Endothelial cell (in vitro differentiated cells): ENCODE measurements at regions not wholly inside any gene's neighbourhood (a gene's known extent, or its start where the extent isn't known, plus 50 kb on each side); places are given as distances from the start of the nearest gene placed in this dataset.
"Not testable (repeated sequence)": the region's sequence is repeated elsewhere in the genome, so short reads cannot be mapped to it uniquely, and the experiment has no call there.

Experiments
- DNase-seq: peaks from one replicate; pipeline ENCODE4 v3.0.0; 2021; ENCODE audit warnings: low spot score
- H3K27ac Mint-ChIP-seq: one replicate; pipeline ENCODE4 v1.8.0; 2021; ENCODE audit warnings: mixed read lengths, inconsistent platforms; ENCODE audit not compliant: unreplicated experiment
- H3K27me3 Mint-ChIP-seq: one replicate; pipeline ENCODE4 v1.8.0; 2021; ENCODE audit warnings: mild to moderate bottlenecking, moderate library complexity, mixed read lengths, inconsistent platforms; ENCODE audit not compliant: unreplicated experiment
- H3K36me3 Mint-ChIP-seq: one replicate; pipeline ENCODE4 v1.8.0; 2021; ENCODE audit warnings: mild to moderate bottlenecking, low read depth, mixed read lengths, inconsistent platforms; ENCODE audit not compliant: unreplicated experiment
- H3K4me1 Mint-ChIP-seq: one replicate; pipeline ENCODE4 v1.8.0; 2021; ENCODE audit warnings: mild to moderate bottlenecking, mixed read lengths, inconsistent platforms; ENCODE audit not compliant: unreplicated experiment
- H3K4me3 Mint-ChIP-seq: one replicate; pipeline ENCODE4 v1.8.0; 2021; ENCODE audit warnings: mild to moderate bottlenecking, mixed read lengths, inconsistent platforms; ENCODE audit not compliant: unreplicated experiment
- H3K9me3 Mint-ChIP-seq: one replicate; pipeline ENCODE4 v1.8.0; 2021; ENCODE audit warnings: mixed read lengths, inconsistent platforms; ENCODE audit not compliant: unreplicated experiment
- TF ChIP-seq, protein P1 (sequence below): fragments of 200-600 bp; sonication (generic); IDR thresholded peaks from one replicate; pipeline ENCODE4 v1.5.0; 2021; ENCODE audit warnings: antibody characterized with exemption; ENCODE audit not compliant: unreplicated experiment

DNA sequence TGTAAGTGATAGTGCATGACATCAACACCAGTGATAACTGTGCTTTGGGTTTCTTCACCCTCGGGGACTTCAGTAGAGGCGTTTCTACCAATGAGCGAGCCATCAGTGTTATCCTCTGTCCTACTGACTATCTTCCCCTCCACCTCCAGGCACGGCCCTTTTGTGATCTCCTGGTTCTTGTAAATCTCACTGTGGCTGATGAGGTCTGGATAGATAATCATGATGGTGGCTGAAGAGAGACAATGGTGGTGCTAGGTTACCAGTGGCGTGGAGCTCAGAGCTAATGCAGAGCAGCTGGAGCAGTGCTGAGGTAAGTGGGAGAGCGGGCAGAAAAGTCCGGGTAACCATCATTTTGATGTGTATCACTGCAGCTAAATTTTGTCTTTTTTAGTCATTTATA is 816.6 kb downstream of the GLUD2 start:
- Mint-ChIP-seq H3K27me3 (no peaks in the 10 kb centered on the region), H3K36me3 (no peaks in the 10 kb centered on the region), H3K9me3 (no peaks in the 10 kb centered on the region), H3K27ac (no peak overlapping the region), H3K4me3 (no peak overlapping the region), H3K4me1 (no peaks in the 10 kb centered on the region)
- TF ChIP-seq, protein P1, sequence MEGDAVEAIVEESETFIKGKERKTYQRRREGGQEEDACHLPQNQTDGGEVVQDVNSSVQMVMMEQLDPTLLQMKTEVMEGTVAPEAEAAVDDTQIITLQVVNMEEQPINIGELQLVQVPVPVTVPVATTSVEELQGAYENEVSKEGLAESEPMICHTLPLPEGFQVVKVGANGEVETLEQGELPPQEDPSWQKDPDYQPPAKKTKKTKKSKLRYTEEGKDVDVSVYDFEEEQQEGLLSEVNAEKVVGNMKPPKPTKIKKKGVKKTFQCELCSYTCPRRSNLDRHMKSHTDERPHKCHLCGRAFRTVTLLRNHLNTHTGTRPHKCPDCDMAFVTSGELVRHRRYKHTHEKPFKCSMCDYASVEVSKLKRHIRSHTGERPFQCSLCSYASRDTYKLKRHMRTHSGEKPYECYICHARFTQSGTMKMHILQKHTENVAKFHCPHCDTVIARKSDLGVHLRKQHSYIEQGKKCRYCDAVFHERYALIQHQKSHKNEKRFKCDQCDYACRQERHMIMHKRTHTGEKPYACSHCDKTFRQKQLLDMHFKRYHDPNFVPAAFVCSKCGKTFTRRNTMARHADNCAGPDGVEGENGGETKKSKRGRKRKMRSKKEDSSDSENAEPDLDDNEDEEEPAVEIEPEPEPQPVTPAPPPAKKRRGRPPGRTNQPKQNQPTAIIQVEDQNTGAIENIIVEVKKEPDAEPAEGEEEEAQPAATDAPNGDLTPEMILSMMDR, result no peak
- no peak for DNase-seq

DNA sequence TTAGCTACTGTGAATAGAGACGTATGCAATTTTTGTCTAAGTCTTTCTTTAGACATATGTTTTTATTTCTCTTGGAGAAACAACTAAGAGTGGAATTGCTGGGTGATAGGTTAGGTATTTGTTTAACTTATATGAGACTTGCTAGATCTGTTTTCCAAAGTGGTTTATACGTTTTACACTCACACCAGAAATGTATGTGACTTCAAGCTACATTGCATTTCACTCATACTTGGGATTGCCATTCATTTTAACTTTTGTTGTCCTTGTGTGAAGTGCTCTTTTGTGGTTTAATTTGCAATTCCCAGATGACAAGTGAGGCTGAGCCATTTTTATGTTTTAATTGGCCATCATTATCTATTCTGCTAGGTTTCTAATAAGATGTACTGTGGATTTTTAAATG is 817.2 kb downstream of the GLUD2 start:
- TF ChIP-seq, protein P1, result no peak
- no peak overlapping the region for H3K27ac Mint-ChIP-seq
- H3K9me3 Mint-ChIP-seq, result no peaks in the 10 kb centered on the region
- no peaks in the 10 kb centered on the region for H3K36me3 Mint-ChIP-seq
- no peaks in the 10 kb centered on the region for H3K4me1 Mint-ChIP-seq
- no peak overlapping the region for H3K4me3 Mint-ChIP-seq
- DNase-seq, result no peak
- no peaks in the 10 kb centered on the region for H3K27me3 Mint-ChIP-seq

DNA sequence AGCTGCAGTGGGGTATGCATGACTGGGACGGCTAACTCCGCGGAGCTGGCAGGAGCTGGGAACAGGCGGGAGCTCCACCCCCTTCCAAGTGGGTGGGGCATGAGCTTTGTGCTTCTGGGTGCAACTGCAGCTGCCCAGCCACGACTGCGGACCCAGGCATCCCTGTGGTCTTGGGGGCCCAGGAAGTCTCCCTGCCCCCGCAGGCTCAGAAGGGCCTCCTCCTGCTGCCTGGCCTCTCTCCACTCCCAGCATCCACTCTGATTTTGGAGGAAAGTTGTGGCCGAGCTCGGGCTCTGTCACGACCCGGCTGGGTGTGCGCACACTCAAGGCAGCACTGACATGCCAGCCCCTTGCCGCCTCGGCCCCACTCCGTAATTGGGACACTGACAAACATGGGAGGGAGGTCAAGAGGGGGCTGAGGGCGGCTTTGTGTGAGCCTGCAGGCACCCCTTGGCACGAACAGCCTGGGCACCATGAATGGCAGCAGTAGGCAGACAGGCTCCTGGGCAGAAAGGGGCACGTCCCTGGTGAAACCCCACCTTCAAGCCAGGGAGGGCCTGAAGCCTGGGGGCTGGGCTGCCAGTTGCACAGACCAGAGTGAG is 822.6 kb downstream of the GLUD2 start:
- no peak overlapping the region for H3K27ac Mint-ChIP-seq
- H3K27me3 Mint-ChIP-seq, result no peaks in the 10 kb centered on the region
- H3K9me3 Mint-ChIP-seq, result no peaks in the 10 kb centered on the region
- H3K36me3 Mint-ChIP-seq, result no peaks in the 10 kb centered on the region
- DNase-seq, result no peak
- H3K4me3 Mint-ChIP-seq, result no peak overlapping the region
- no peaks in the 10 kb centered on the region for H3K4me1 Mint-ChIP-seq
- TF ChIP-seq, protein P1, result no peak

DNA sequence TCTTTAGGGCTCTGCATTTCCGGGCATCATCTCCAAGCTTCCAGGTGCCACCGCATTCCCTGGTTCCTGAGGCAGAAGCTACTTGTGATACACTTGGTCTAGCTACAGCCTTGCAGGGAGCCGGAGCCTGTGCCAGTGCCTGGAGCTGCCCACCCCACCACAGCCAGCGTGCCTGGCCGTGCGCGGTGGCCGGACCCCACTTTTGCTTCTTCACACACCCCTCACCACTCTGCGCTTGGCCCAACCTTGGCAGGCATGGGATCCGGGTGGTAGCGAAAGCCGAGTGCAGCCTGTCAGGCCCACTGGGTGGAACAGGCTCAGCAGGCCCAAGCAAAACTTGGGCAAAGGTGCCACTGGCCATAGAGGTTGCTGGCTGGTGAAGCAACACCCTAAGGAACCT is 823.7 kb downstream of the GLUD2 start:
- TF ChIP-seq, protein P1, result no peak
- H3K4me3 Mint-ChIP-seq, result no peak overlapping the region
- no peak for DNase-seq
- H3K36me3 Mint-ChIP-seq, result no peaks in the 10 kb centered on the region
- no peaks in the 10 kb centered on the region for H3K27me3 Mint-ChIP-seq
- no peaks in the 10 kb centered on the region for H3K4me1 Mint-ChIP-seq
- no peak overlapping the region for H3K27ac Mint-ChIP-seq
- no peaks in the 10 kb centered on the region for H3K9me3 Mint-ChIP-seq

DNA sequence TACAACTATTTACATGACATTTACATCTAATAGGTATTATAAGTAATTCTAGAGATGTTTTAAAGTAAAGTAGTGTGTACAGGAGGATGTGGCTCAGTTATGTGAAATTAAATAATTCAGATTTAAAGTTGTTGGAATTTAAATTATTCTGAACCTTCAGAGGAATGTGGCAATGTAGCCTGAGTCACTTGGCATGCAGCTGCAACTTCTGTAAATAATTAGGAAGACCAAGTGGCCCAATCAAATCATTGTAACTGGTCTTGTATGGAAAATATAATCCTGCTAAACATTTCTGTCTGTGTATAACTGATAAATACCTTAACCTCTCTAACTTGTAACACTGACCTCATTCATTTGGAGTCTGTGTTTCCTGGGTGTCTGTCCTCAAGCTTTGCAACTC is 828.9 kb downstream of the GLUD2 start:
- H3K9me3 Mint-ChIP-seq, result no peaks in the 10 kb centered on the region
- H3K36me3 Mint-ChIP-seq, result no peaks in the 10 kb centered on the region
- DNase-seq, result no peak
- H3K4me3 Mint-ChIP-seq, result no peak overlapping the region
- TF ChIP-seq, protein P1, result no peak
- peaks cover 3% of the 10 kb centered on the region for H3K27me3 Mint-ChIP-seq
- no peak overlapping the region for H3K27ac Mint-ChIP-seq
- no peaks in the 10 kb centered on the region for H3K4me1 Mint-ChIP-seq

DNA sequence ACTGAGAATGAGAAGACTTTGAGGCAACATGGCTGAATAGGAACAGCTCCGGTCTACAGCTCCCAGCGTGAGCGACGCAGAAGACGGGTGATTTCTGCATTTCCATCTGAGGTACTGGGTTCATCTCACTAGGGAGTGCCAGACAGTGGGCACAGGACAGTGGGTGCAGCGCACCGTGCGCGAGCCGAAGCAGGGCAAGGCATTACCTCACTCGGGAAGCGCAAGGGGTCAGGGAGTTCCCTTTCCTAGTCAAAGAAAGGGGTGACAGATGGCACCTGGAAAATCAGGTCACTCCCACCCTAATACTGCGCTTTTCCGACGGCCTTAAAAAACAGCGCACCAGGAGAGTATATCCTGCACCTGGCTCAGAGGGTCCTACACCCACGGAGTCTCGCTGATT is 829.9 kb downstream of the GLUD2 start:
- H3K27ac Mint-ChIP-seq, H3K4me1 Mint-ChIP-seq, H3K4me3 Mint-ChIP-seq, H3K27me3 Mint-ChIP-seq, H3K36me3 Mint-ChIP-seq, DNase-seq, H3K9me3 Mint-ChIP-seq: not testable (repeated sequence)
